Activated CD4-positive, alpha-beta T cell treated with anti-CD3 and anti-CD28 coated beads, Interleukin-2, amount 10 ng/mL, durations not matched to agents 7 days and 5 days (primary cell): ENCODE measurements at regions not wholly inside any gene's neighbourhood (a gene's known extent, or its start where the extent isn't known, plus 50 kb on each side); places are given as distances from the start of the nearest gene placed in this dataset.

Source experiments
- CTCF ChIA-PET: fragments of 350-600 bp; sonication (Branson Sonifier 250); formaldehyde crosslinking; loops from one replicate; lab custom pipeline; 2021; ENCODE audit warnings: antibody characterized with exemption; lab: Charles Lee
- POLR2A ChIA-PET: fragments of 350-600 bp; sonication (Branson Sonifier 250); formaldehyde crosslinking; loops from one replicate; lab custom pipeline; 2021; ENCODE audit warnings: antibody characterized with exemption; lab: Charles Lee
- DNase-seq: peaks from one replicate; pipeline ENCODE4 v3.0.0-alpha.2; 2020
- H3K27ac Mint-ChIP-seq: one replicate; pipeline ENCODE4 v1.8.0; 2021; ENCODE audit warnings: mild to moderate bottlenecking, moderate library complexity, mixed read lengths
- H3K27me3 Mint-ChIP-seq: one replicate; pipeline ENCODE4 v1.8.0; 2021; ENCODE audit warnings: mixed read lengths
- H3K36me3 Mint-ChIP-seq: one replicate; pipeline ENCODE4 v1.8.0; 2021; ENCODE audit warnings: low read depth, mixed read lengths
- H3K4me1 Mint-ChIP-seq: one replicate; pipeline ENCODE4 v1.8.0; 2021; ENCODE audit warnings: mixed read lengths
- H3K4me3 Mint-ChIP-seq: one replicate; pipeline ENCODE4 v1.8.0; 2021; ENCODE audit warnings: mild to moderate bottlenecking, moderate library complexity, mixed read lengths
- H3K9me3 Mint-ChIP-seq: one replicate; pipeline ENCODE4 v1.8.0; 2021; ENCODE audit warnings: mixed read lengths

- H3K4me3 Mint-ChIP-seq: no peak overlapping the region
- H3K36me3 Mint-ChIP-seq: no peaks in the 10 kb centered on the region
- ChIA-PET CTCF (interaction anchor here (0.9 kb wide), 1 partner anchor 14 kb away, joined by 3 read pairs; no protein-coding TSS in a partner anchor), POLR2A (no interaction called here)
- H3K4me1 Mint-ChIP-seq: peaks cover 20% of the 10 kb centered on the region
- no peak for DNase-seq
- H3K27ac Mint-ChIP-seq: no peak overlapping the region
- no peaks in the 10 kb centered on the region for H3K9me3 Mint-ChIP-seq
- H3K27me3 Mint-ChIP-seq: peaks cover 10% of the 10 kb centered on the region
These were observed 89.7 kb upstream of the ETV6 start for GRCh38 chr12:11559626-11560340.

- H3K9me3 Mint-ChIP-seq: no peaks in the 10 kb centered on the region
- DNase-seq: no peak
- H3K36me3 Mint-ChIP-seq: no peaks in the 10 kb centered on the region
- no peak overlapping the region for H3K4me3 Mint-ChIP-seq
- ChIA-PET CTCF (interaction anchor here (0.6 kb wide), 1 partner anchor 1413 kb away, joined by 3 read pairs; no protein-coding TSS in a partner anchor), POLR2A (no interaction called here)
- H3K27ac Mint-ChIP-seq: no peak overlapping the region
- H3K27me3 Mint-ChIP-seq: peaks cover 10% of the 10 kb centered on the region
- H3K4me1 Mint-ChIP-seq: peaks cover 3% of the 10 kb centered on the region
These were observed 88.1 kb upstream of the ETV6 start for GRCh38 chr12:11561411-11561810.

DNA sequence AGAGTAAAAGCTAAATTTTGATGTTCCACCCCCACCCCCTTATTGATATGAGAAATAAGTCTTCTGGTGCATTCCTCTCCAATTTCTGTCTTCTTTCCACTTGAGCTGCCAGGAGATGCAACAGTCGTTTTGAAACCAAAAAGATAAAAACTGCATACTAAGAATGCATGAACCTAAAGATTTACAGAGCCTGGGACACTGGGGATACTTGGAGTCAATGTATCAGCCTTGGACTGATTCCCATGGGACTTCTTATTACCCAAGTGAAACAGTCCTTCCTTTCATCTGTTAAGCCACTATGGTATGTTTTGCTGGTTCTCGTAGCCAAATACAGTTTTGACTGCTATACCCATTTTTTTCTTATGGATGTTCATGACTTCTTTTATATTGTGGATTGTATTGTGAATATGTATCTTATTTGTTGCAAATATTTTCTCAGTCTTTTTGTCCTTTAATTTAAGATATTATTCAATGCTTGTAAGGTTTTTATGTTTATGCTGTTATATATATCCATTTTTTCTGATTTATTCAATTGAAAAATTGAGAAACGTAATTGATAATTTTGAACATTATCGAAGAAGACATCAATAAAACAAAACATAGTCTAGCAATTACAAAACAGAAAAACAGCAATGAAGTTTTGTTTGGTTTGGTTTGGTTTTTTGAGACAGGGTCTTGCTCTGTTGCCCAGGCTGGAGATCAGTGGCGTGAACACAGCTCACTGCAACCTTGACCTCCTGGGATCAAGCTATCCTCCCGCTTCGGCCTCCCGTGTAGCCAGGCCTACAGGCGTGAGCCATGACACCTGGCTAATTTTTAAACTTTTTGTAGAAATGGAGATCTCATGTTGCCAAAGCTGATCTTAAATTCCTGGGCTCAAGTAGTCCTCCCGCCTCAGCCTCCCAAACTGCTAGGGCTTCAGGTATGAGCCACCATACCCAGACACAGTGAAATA lies 85.4 kb upstream of the ETV6 start:
- Mint-ChIP-seq H3K4me1 (peaks cover 2% of the 10 kb centered on the region), H3K9me3 (no peaks in the 10 kb centered on the region), H3K4me3 (no peak overlapping the region), H3K36me3 (no peaks in the 10 kb centered on the region), H3K27ac (no peak overlapping the region), H3K27me3 (peaks cover 7% of the 10 kb centered on the region)
- ChIA-PET CTCF (no interaction called here), POLR2A (no interaction called here)
- no peak for DNase-seq

GRCh38 chr12:11564984-11565651 lies 84.4 kb upstream of the ETV6 start:
- POLR2A ChIA-PET: no interaction called here
- Mint-ChIP-seq H3K4me1 (peaks cover 2% of the 10 kb centered on the region), H3K9me3 (no peaks in the 10 kb centered on the region), H3K36me3 (no peaks in the 10 kb centered on the region), H3K4me3 (no peak overlapping the region), H3K27ac (no peak overlapping the region), H3K27me3 (peaks cover under 1% of the 10 kb centered on the region)
- no peak for DNase-seq
- CTCF ChIA-PET: no interaction called here

- CTCF ChIA-PET: no interaction called here
- H3K36me3 Mint-ChIP-seq: no peaks in the 10 kb centered on the region
These were observed 83.7 kb upstream of the ETV6 start for GRCh38 chr12:11565752-11566151.

DNA sequence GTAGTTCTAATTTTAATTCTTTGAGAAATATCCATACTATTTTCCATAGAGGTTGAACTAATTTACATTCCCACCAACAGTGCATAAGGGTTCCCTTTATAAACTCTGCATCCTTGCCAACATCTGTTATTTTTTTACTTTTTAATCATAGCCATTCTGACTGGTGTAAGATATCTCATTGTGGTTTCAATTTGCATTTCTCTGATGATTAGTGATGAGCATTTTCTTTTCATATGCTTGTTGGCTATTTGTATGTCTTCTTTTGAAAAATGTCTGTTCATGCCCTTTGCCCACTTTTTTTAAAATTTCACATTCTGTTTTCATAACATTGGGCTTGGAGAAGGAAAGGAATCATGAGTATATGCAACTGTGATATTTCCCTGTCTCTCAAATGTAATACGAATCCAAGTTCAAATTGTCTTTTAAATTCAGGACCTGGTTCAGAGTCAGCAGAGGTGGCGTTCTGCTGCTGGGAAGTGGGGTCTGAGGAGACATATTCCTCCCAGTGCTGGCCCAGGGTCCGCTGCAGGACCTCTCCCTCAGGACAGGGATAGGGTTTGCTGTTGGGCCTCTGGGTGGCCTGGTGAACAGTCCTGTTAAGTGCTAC lies 81.2 kb upstream of the ETV6 start:
- Mint-ChIP-seq H3K4me1 (no peaks in the 10 kb centered on the region), H3K36me3 (no peaks in the 10 kb centered on the region), H3K4me3 (no peak overlapping the region), H3K27me3 (peaks cover 10% of the 10 kb centered on the region), H3K27ac (no peak overlapping the region), H3K9me3 (no peaks in the 10 kb centered on the region)
- ChIA-PET POLR2A (no interaction called here), CTCF (interaction anchor here (1.0 kb wide), 1 partner anchor 12 kb away, joined by 3 read pairs; no protein-coding TSS in a partner anchor)
- DNase-seq: no peak

More at GRCh38 chr12:11565752-11566151, 83.7 kb upstream of the ETV6 start:
- no peak overlapping the region for H3K4me3 Mint-ChIP-seq
- POLR2A ChIA-PET: no interaction called here
- DNase-seq: no peak
- H3K4me1 Mint-ChIP-seq: peaks cover 2% of the 10 kb centered on the region
- no peak overlapping the region for H3K27ac Mint-ChIP-seq
- H3K27me3 Mint-ChIP-seq: peaks cover 4% of the 10 kb centered on the region
- no peaks in the 10 kb centered on the region for H3K9me3 Mint-ChIP-seq

- no peaks in the 10 kb centered on the region for H3K4me1 Mint-ChIP-seq
- no peak overlapping the region for H3K27ac Mint-ChIP-seq
- peaks cover 2% of the 10 kb centered on the region for H3K9me3 Mint-ChIP-seq
- H3K4me3 Mint-ChIP-seq: no peak overlapping the region
- peaks cover 10% of the 10 kb centered on the region for H3K27me3 Mint-ChIP-seq
- CTCF ChIA-PET: interaction anchor here (1.0 kb wide), 1 partner anchor 13 kb away, joined by 3 read pairs; no protein-coding TSS in a partner anchor
- DNase-seq: no peak
- POLR2A ChIA-PET: no interaction called here
- peaks cover 1% of the 10 kb centered on the region for H3K36me3 Mint-ChIP-seq
These were observed 80.6 kb upstream of the ETV6 start for GRCh38 chr12:11568762-11569478.

DNA sequence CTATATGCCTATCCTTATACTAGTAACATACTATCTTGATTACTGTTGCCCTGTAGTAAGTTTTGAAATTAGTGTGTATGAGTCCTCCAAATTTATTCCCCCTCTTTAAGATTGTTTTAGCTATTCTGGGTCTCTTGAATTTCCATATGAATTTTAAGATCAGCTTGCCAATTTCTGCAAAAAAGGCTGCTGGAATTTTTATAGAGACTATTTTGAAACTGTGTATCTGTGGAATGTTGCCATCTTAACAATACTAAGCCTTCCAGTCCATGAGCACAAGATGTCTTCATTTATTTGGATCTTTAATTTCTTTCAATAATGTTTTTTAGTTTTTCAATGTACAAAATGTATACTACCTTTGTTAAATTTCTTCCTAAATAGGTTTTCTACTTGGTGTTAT lies 79.8 kb upstream of the ETV6 start:
- Mint-ChIP-seq H3K4me1 (no peaks in the 10 kb centered on the region), H3K36me3 (peaks cover 5% of the 10 kb centered on the region), H3K9me3 (peaks cover 5% of the 10 kb centered on the region), H3K4me3 (no peak overlapping the region), H3K27me3 (peaks cover 10% of the 10 kb centered on the region), H3K27ac (no peak overlapping the region)
- DNase-seq: no peak
- ChIA-PET POLR2A (no interaction called here), CTCF (interaction anchor here (1.2 kb wide), 1 partner anchor 464 kb away, joined by 4 read pairs; no protein-coding TSS in a partner anchor)

- H3K36me3 Mint-ChIP-seq: peaks cover 5% of the 10 kb centered on the region
- peaks cover 5% of the 10 kb centered on the region for H3K9me3 Mint-ChIP-seq
- H3K27me3 Mint-ChIP-seq: peaks cover 15% of the 10 kb centered on the region
- H3K4me1 Mint-ChIP-seq: peaks cover 3% of the 10 kb centered on the region
- H3K4me3 Mint-ChIP-seq: no peak overlapping the region
- ChIA-PET CTCF (interaction anchor here (0.6 to 1.3 kb wide), 4 partner anchors 434 to 464 kb away, joined by 3 to 5 read pairs (median 4); no protein-coding TSS in a partner anchor), POLR2A (no interaction called here)
- DNase-seq: no peak
- H3K27ac Mint-ChIP-seq: no peak overlapping the region
These were observed 75.6 kb upstream of the ETV6 start for GRCh38 chr12:11573880-11574279.

GRCh38 chr12:11576104-11576503 lies 73.4 kb upstream of the ETV6 start:
- H3K4me1 Mint-ChIP-seq: peaks cover 8% of the 10 kb centered on the region
- peaks cover 5% of the 10 kb centered on the region for H3K36me3 Mint-ChIP-seq
- H3K27me3 Mint-ChIP-seq: peaks cover 8% of the 10 kb centered on the region
- DNase-seq: no peak
- peaks cover 5% of the 10 kb centered on the region for H3K9me3 Mint-ChIP-seq
- CTCF ChIA-PET: interaction anchor here (0.6 kb wide), 1 partner anchor 23 kb away, joined by 3 read pairs; no protein-coding TSS in a partner anchor
- POLR2A ChIA-PET: no interaction called here
- H3K27ac Mint-ChIP-seq: no peak overlapping the region
- no peak overlapping the region for H3K4me3 Mint-ChIP-seq

- no peak overlapping the region for H3K4me3 Mint-ChIP-seq
- ChIA-PET CTCF (interaction anchor here (0.8 kb wide), 1 partner anchor 32 kb away, joined by 3 read pairs; no protein-coding TSS in a partner anchor), POLR2A (no interaction called here)
- H3K27me3 Mint-ChIP-seq: peaks cover 5% of the 10 kb centered on the region
- H3K27ac Mint-ChIP-seq: no peak overlapping the region
- H3K36me3 Mint-ChIP-seq: peaks cover 5% of the 10 kb centered on the region
- peaks cover 11% of the 10 kb centered on the region for H3K4me1 Mint-ChIP-seq
- DNase-seq: no peak
- H3K9me3 Mint-ChIP-seq: peaks cover 5% of the 10 kb centered on the region
These were observed 71.7 kb upstream of the ETV6 start for GRCh38 chr12:11577658-11578260.
